HG03095 (cell line): ENCODE measurements at regions not wholly inside any gene's neighbourhood (a gene's known extent, or its start where the extent isn't known, plus 50 kb on each side); places are given as distances from the start of the nearest gene placed in this dataset.

Experiments used
- ATAC-seq: cut with Tn5 transposase; IDR thresholded peaks from one replicate; pipeline ENCODE4 v1.9.1; 2021; ENCODE audit warnings: moderate library complexity; ENCODE audit not compliant: unreplicated experiment

DNA sequence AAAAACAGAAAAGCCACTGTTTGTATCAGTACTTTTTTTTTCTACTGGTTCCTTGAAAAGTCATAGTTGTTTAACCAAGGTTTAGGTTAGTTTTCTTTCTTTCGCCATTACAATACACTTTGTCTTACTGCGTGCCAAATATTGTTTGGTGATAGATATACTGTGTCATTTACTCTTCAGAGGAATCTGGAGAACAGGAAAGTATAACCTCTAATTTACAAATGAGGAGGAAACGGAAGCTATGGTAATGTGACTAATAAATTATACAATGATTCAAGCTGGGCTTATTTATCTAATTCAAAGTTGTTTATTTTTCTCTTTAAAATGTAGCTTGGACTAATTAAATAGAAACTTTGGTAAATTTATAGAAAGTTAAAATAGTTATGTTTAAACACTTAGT is 96.2 kb upstream of the ROBO2 start:
- no peak for ATAC-seq

DNA sequence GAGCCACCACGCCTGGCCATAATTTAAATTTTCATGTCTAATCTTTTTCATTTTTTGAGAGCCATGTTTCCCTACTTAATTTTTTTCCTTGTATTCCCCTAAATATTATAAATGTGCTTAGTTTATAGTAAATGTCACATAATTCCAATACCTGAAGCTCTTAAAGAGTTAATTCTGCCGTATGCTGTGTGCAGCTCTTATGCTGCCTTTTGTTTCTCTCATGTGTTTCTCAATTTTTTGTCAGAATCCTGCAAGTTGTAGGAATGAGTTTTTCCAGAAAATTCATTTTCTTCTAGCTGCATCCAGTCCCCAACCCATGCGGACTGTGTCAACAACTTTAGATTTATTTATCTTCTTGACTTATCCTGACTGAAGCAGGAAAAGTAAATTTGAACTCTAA is 90.9 kb upstream of the ROBO2 start:
- ATAC-seq, result no peak

DNA sequence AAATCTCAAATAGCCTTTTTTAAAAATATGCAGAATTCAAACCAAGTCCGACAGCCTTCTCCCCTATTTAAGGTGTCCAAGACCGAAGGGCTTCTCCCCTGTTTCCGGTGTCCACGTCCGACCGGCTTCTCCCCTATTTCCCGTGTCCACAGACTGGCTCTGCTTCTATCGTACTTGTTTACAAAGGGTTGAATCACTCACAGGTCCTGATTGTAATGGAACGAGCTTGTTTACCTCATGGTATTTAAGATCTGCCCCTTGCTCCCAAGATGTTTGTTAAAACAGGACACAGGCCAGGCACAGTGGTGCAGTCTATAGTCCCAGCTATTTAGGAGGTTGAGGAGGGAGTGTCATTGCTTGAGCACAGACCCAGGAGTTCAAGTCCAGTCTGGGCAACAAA is 90.4 kb upstream of the ROBO2 start:
- ATAC-seq, result no peak

DNA sequence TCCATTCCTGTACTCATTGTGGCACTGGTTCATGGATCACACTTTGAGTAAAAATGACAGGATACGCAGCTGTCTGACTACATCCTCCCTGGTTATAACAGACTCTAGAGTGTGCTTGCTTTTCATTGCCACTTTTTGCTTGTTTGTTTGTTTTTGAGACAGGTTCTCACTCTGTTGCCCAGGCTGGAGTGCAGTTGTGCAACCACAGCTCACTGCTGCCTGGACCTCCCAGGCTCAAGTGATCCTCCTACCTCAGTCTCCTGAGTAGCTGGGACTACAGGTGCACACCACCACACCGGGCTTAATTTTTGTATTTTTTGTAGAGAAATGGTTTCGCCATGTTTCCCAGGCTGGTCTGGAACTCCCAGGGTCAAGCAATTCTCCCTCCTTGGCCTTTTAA is 89.3 kb upstream of the ROBO2 start:
- no peak for ATAC-seq

DNA sequence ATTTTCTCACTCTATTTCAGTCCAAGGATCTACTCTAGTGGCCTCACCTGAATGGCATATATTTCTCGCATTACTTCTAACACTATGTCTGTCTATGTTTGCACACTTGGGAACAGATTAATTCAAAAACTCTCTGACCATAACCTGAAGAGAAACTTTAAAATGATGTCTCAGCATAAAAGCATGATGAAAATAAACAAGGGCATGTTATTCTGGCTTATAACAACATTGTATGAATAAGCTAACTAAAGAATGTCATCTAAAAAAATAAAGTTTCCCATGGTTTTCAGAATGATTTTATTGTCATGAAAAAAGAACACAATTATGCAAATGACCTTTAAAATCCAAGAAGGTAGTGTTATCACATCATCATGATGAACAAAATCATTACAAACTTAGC is 85.5 kb upstream of the ROBO2 start:
- ATAC-seq, result no peak

DNA sequence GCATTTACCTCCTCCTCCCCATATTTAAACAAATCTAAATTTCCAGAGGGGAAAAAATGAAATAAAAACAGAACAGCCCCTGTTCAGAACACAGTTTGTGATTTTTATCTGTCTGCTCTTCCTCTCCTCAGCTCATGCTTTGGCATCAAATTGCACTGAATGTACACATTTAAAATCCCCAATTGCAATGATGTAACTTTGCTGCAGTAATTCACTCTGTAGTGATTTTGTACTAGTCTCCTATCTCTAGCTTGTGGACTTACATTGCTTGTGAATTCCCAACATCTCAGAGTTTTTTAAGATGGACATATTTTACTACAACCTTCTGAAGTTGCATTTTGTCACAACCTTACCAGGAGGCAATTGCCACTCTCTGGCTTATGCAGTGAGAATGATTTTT is 81.6 kb upstream of the ROBO2 start:
- ATAC-seq, result no peak

DNA sequence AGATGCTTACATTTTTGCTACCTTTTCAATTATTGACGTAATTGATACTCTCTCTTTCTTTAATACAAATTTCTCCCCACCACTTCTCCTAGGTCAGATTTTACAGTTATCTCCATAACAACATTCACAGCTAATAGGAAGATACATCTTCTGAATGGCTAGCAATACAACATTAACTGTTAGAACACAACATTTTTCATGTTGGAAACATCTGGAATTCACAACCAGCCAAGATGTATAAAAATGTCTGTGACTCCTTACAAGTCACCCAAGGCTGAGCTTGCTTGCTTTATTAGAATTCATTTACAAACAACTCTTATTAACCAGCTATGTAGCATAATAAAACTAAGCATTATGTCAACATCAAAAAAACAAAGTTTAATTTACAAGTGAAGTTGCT is 81.0 kb upstream of the ROBO2 start:
- no peak for ATAC-seq

DNA sequence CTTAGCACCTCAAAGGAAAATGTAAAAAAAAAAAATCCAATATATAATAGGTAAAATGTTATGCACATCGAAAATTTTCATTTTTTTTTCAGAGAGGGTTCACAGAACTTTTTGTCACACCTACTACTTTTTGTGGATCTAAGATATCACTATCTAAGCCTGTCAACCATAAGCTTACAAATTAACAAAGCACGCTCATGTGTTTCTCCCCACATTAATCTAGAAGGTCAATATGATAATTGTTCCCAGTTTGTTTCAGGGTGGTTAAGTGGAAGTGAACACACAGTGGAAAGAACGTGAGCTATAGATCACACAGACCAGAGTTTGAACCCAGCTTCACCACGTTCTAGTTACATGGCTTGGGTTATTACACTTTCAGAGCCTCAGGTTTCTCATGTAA is 78.6 kb upstream of the ROBO2 start:
- no peak for ATAC-seq

DNA sequence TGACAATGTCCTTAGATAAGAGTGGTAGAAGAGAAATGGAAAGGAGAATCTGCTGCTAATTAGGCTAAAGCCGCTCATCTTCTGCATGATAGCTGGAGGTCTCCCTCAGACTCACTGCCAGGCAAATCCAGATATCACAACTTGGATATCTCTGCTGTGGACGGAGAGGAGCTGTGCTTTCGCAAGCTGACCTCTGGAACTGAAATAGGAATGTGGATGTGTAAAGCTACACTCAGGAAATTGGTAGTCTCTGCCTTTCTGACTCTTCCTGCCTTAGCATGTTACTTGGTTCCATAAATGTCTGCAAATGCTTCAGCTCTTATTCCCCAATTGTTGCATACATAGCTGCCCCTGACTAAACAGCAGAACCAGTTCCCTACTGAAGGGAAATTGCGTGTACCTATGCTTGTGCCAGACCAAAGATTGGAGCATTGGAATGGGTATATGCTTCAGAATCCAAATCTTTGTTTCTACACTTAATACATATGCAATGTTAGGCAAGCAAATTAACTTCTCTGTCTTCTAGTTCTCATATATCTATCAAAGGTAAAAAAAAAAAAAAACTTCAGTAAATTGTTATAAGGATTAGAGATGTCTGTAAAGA is 74.7 kb upstream of the ROBO2 start:
- ATAC-seq, result no peak

DNA sequence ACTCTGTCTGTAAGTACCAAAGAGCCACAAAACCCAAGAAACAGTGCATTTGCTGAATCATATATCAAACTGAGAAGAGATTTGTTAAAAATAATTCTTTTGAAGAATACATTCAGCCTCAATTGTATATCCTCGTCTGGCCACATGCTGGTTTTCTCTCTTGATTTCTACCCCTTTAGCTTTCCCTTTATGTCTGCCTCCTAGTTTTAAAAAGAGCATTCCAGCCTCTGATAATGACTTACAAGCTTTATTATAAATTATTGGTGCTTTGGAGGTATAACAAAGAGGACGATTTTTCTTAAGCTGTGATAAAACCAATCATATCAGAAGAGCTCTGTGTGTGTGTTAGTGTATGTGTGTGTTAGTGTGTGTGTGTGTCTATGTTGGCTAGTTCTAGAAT is 70.4 kb upstream of the ROBO2 start:
- no peak for ATAC-seq

DNA sequence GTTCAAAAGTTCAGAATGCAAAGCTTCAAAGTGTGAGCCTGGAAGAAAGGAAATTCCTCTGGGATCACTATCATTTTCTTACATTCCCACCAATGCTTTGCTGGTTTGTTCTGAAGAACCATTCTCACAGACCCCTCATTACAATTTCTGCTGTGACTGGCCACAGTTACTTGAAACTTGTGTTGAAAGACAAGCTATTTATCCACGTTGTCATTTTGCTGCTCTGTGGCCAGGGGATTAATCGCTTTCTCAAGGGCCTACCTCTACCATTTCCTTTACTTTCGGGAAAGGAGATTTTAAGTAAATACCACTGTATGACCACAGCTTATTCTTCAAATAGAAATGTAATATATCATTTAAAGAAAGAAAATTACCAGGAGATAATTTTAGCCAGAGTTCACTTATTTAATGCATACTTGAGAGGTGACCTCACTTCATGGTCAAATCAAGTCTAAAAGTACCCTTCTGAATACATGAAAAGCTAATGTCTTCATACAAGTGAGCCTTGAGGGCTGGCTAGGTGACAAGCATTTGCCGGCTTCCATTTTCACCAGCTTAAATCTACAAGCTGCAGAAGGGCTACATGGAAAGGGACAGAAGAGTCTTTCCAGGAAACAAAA is 69.8 kb upstream of the ROBO2 start:
- ATAC-seq, result no peak

DNA sequence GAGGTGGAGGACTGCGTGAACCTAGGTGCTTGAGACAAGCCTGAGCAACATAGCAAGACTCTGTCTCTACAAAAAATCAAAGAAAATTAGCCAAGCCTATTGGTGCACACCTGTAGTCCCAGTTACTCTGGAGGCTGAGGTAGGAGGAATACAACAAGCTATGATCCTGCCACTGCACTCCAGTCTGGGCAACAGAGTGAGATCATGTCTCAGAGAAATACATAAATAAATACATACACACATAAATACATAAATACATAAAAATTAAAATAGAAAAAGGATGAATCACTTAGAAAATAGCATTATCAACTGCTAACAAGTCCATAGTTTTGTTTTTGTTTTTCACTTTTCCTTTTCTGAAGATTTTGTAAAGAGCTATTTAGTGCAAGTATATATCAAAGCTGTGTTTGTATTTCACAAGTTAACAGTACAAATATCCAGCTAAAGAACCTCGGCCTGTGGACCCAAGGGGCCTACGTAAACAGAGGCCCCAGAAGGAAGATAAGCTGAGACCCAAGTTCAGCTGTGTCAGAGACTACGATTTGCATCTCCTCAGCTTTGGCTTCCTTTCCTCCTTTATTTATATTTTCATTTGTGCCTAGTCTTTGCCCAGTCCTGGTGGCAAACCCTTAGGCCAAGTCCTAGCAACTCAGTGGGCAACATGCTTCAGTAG is 67.1 kb upstream of the ROBO2 start:
- ATAC-seq, result no peak

DNA sequence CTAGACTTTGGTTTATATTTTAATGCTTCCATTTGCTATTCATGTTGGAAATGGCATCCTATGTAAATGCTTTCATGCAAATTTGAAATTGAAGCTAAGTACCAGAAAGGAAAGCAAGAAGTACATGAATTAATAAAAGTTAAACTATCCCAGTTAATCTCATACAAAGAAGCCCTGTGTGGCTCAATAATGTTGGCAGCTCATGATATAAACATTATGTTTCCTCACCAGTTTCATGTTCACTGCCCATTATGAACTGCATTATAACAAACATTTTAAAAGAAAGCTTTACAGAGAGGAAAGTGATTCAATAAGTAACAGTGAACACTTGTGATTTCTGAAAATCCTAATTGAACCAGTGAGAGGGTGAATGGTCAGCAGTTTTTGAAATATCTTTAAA is 62.9 kb upstream of the ROBO2 start:
- no peak for ATAC-seq

DNA sequence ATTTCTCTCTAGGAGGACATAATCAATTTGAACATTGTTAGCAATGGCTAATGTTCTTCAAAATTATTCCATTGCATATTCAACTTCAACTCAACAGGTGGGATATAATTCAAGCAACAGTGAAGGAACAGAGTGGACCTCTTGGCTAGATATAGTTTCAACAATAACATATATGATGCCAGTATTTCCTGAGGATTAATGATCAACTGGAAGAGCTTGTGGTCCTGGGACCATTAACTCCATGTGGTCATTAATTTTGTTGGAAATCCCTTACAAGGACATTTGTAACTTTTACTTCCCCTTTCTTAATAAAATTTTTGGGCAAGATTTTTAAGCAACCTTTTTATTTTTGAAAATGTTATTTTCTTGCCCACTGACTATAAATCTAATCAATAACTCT is 54.3 kb upstream of the ROBO2 start:
- no peak for ATAC-seq

DNA sequence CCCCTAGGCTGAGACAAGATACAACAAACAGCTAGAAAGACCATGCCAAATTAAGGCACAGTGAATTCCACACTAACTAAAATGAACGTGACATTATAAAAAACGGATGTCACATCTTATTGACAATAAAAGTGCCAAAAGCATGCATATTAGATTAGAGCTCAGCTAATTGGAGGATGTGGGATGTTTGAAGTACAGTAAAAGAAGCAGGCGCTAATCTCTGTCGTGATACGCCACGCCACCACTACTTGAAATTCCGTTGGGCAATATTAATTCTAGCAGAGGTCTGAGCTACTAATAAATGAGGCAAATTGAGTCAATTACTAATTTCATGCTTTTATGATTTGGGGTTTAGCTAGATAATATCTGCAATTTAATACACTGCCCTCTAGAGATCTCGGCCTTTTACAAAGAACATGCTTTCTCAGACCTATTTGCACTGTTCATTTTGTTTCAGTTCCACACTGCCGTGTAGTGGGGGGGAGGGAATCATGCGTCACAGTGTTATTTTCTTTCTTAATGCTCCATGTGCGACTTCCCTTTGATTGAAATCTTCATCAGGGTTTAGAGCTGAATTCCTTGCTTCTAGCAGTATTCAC is 52.9 kb upstream of the ROBO2 start:
- no peak for ATAC-seq
